A673 (cell line): ENCODE measurements at regions not wholly inside any gene's neighbourhood (a gene's known extent, or its start where the extent isn't known, plus 50 kb on each side); places are given as distances from the start of the nearest gene placed in this dataset.

ENCODE experiments used
- BruUV-seq: library from RNA; stranded (reverse); fragments of 400-500 nt; replicated peaks from 2 replicates; lab custom pipeline; 2021; lab: Mats Ljungman, UMichigan
- CTCF ChIA-PET: fragments of 300-600 bp; sonication (Branson Sonifier 250); formaldehyde crosslinking; loops from one replicate; lab custom pipeline; 2022; ENCODE audit warnings: antibody characterized with exemption; lab: Charles Lee
- POLR2A ChIA-PET: fragments of 300-600 bp; sonication (Branson Sonifier 250); formaldehyde crosslinking; loops from one replicate; lab custom pipeline; 2022; ENCODE audit warnings: antibody characterized with exemption; ENCODE audit not compliant: low non-redundant PET; lab: Charles Lee
- DNase-seq: peaks from one replicate; pipeline ENCODE4 v3.0.0-alpha.2; 2015; ENCODE audit warnings: low spot score
- H3K27ac ChIP-seq: fragments of 200-600 bp; sonication (generic); 2 replicates; pipeline ENCODE4 v1.5.1; 2016; ENCODE audit warnings: mixed run types, low read depth, mild to moderate bottlenecking, mixed read lengths, antibody characterized with exemption, low read length; ENCODE audit not compliant: poor library complexity, severe bottlenecking
- H3K27me3 ChIP-seq: fragments of 200-600 bp; sonication (generic); replicated peaks from 2 replicates; pipeline ENCODE4 v1.6.1; 2017; ENCODE audit warnings: mixed run types, low read depth, mild to moderate bottlenecking, mixed read lengths, antibody characterized with exemption, low read length; ENCODE audit not compliant: insufficient read depth, poor library complexity
- H3K36me3 ChIP-seq: fragments of 200-600 bp; sonication (generic); 2 replicates; pipeline ENCODE4 v1.6.1; 2016; ENCODE audit warnings: mixed run types, mild to moderate bottlenecking, mixed read lengths, antibody characterized with exemption, low read length; ENCODE audit not compliant: insufficient read depth, poor library complexity, severe bottlenecking
- H3K4me1 ChIP-seq: fragments of 200-600 bp; sonication (generic); 2 replicates; pipeline ENCODE4 v1.6.1; 2017; ENCODE audit warnings: mixed run types, mild to moderate bottlenecking, mixed read lengths, antibody characterized with exemption, low read length; ENCODE audit not compliant: insufficient read depth, poor library complexity, severe bottlenecking
- H3K4me3 ChIP-seq: fragments of 200-600 bp; sonication (generic); 2 replicates; pipeline ENCODE4 v1.5.1; 2016; ENCODE audit warnings: low read depth, mixed run types, mild to moderate bottlenecking, mixed read lengths, low read length; ENCODE audit not compliant: poor library complexity, severe bottlenecking
- H3K9me3 ChIP-seq: fragments of 200-600 bp; sonication (generic); 2 replicates; pipeline ENCODE4 v1.6.1; 2016; ENCODE audit warnings: mixed run types, low read depth, mild to moderate bottlenecking, mixed read lengths, antibody characterized with exemption, low read length; ENCODE audit not compliant: poor library complexity, severe bottlenecking
- EZH2 ChIP-seq: fragments of 200-600 bp; sonication (generic); IDR thresholded peaks from 2 replicates; pipeline ENCODE4 v1.6.1; 2017; ENCODE audit warnings: borderline replicate concordance, low read depth, mild to moderate bottlenecking, mixed read lengths, antibody characterized with exemption, low read length; ENCODE audit not compliant: poor library complexity, severe bottlenecking
- intact Hi-C: fragments of 100-400 bp; cut with micrococcal nuclease; formaldehyde crosslinking; loops from one replicate; pipeline ENCODE4 v1.10.0; 2022; ENCODE audit not compliant: unreplicated experiment
- TF ChIP-seq, protein P1 (sequence below): fragments of 300-800, 200-600 bp; sonication (generic); conservative IDR thresholded peaks from 2 replicates; pipeline ENCODE4 v1.5.1; 2017; ENCODE audit warnings: low read depth, mild to moderate bottlenecking, antibody characterized with exemption, low read length, moderate library complexity, mixed read lengths

- POLR2A ChIA-PET, result no interaction called here
- Histone ChIP-seq H3K4me3 (no peak overlapping the region), H3K36me3 (no peaks in the 10 kb centered on the region), H3K9me3 (no peaks in the 10 kb centered on the region), H3K27me3 (no peaks in the 10 kb centered on the region), H3K4me1 (no peaks in the 10 kb centered on the region), H3K27ac (no peak overlapping the region)
- intact Hi-C loops, result no loop called here
- CTCF ChIA-PET, result no interaction called here
- DNase-seq, result no peak
- TF ChIP-seq, protein P1, sequence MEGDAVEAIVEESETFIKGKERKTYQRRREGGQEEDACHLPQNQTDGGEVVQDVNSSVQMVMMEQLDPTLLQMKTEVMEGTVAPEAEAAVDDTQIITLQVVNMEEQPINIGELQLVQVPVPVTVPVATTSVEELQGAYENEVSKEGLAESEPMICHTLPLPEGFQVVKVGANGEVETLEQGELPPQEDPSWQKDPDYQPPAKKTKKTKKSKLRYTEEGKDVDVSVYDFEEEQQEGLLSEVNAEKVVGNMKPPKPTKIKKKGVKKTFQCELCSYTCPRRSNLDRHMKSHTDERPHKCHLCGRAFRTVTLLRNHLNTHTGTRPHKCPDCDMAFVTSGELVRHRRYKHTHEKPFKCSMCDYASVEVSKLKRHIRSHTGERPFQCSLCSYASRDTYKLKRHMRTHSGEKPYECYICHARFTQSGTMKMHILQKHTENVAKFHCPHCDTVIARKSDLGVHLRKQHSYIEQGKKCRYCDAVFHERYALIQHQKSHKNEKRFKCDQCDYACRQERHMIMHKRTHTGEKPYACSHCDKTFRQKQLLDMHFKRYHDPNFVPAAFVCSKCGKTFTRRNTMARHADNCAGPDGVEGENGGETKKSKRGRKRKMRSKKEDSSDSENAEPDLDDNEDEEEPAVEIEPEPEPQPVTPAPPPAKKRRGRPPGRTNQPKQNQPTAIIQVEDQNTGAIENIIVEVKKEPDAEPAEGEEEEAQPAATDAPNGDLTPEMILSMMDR, result no peak
- no peak for TF ChIP-seq EZH2
- no TSS peak for BruUV-seq
These were observed 421.7 kb downstream of the C6orf118 start for GRCh38 chr6:164887660-164888059.

- TF ChIP-seq, protein P1, result no peak
- no peak for TF ChIP-seq EZH2
- Histone ChIP-seq H3K36me3 (no peaks in the 10 kb centered on the region), H3K4me1 (no peaks in the 10 kb centered on the region), H3K27me3 (no peaks in the 10 kb centered on the region), H3K4me3 (no peak overlapping the region), H3K9me3 (no peaks in the 10 kb centered on the region), H3K27ac (no peak overlapping the region)
- intact Hi-C loops, result no loop called here
- POLR2A ChIA-PET, result no interaction called here
- BruUV-seq, result no TSS peak
- CTCF ChIA-PET, result no interaction called here
- no peak for DNase-seq
These were observed 427.2 kb downstream of the C6orf118 start for GRCh38 chr6:164882236-164882635.

- Histone ChIP-seq H3K36me3 (no peaks in the 10 kb centered on the region), H3K4me3 (no peak overlapping the region), H3K9me3 (peaks cover 14% of the 10 kb centered on the region), H3K27me3 (no peaks in the 10 kb centered on the region), H3K4me1 (no peaks in the 10 kb centered on the region), H3K27ac (no peak overlapping the region)
- ChIA-PET CTCF (no interaction called here), POLR2A (no interaction called here)
- DNase-seq, result no peak
- intact Hi-C loops, result no loop called here
- TF ChIP-seq, protein P1, result no peak
- TF ChIP-seq EZH2, result no peak
- no TSS peak for BruUV-seq
These were observed 437.6 kb downstream of the C6orf118 start for GRCh38 chr6:164871783-164872182.
